ENCODE measurements at regions not wholly inside any gene's neighbourhood (a gene's known extent, or its start where the extent isn't known, plus 50 kb on each side); places are given as distances from the start of the nearest gene placed in this dataset.

- DNase-seq (ENCODE audit: extremely low spot score in 2 of 2) = no peak
- intact Hi-C loops (cut with DNase I) = no loop called here
- Histone ChIP-seq H3K9me3 (no peaks in the 10 kb centered on the region), H3K4me3 (no peak overlapping the region), H3K36me3 (no peaks in the 10 kb centered on the region), H3K27me3 (no peaks in the 10 kb centered on the region), H3K4me1 (no peaks in the 10 kb centered on the region), H3K27ac (no peak overlapping the region)
- TF ChIP-seq POLR2A (IDR thresholded peaks at IDR 0.05) (no peak), POLR2AphosphoS5 (IDR thresholded peaks at IDR 0.05; ENCODE audit: insufficient read depth in 1 of 2, low read depth in 1 of 2) (no peak), CTCF (IDR thresholded peaks at IDR 0.05) (no peak)
Observed at GRCh38 chr11:134522782-134523570, 110.9 kb upstream of the B3GAT1 start.

GRCh38 chr11:134521452-134522289 is 109.6 kb upstream of the B3GAT1 start:
- Histone ChIP-seq H3K9me3 (no peaks in the 10 kb centered on the region), H3K27ac (no peak overlapping the region), H3K27me3 (no peaks in the 10 kb centered on the region), H3K36me3 (no peaks in the 10 kb centered on the region), H3K4me3 (no peak overlapping the region), H3K4me1 (no peaks in the 10 kb centered on the region)
- TF ChIP-seq POLR2AphosphoS5 (IDR thresholded peaks at IDR 0.05; ENCODE audit: insufficient read depth in 1 of 2, low read depth in 1 of 2) (no peak), CTCF (IDR thresholded peaks at IDR 0.05) (no peak), POLR2A (IDR thresholded peaks at IDR 0.05) (no peak)
- intact Hi-C loops (cut with DNase I) = no loop called here
- no peak for DNase-seq (ENCODE audit: extremely low spot score in 2 of 2)

GRCh38 chr11:134521001-134521400 is 109.0 kb upstream of the B3GAT1 start:
- Histone ChIP-seq H3K36me3 (no peaks in the 10 kb centered on the region), H3K4me1 (no peaks in the 10 kb centered on the region), H3K27ac (no peak overlapping the region), H3K4me3 (no peak overlapping the region), H3K27me3 (no peaks in the 10 kb centered on the region), H3K9me3 (no peaks in the 10 kb centered on the region)
- no peak for DNase-seq (ENCODE audit: extremely low spot score in 2 of 2)
- intact Hi-C loops (cut with DNase I) = no loop called here
- TF ChIP-seq POLR2A (IDR thresholded peaks at IDR 0.05) = no peak
- no peak for TF ChIP-seq CTCF (IDR thresholded peaks at IDR 0.05)
- TF ChIP-seq POLR2AphosphoS5 (IDR thresholded peaks at IDR 0.05; ENCODE audit: insufficient read depth in 1 of 2, low read depth in 1 of 2) = no peak

- Histone ChIP-seq H3K36me3 (no peaks in the 10 kb centered on the region), H3K4me3 (no peak overlapping the region), H3K4me1 (no peaks in the 10 kb centered on the region), H3K27ac (no peak overlapping the region), H3K9me3 (no peaks in the 10 kb centered on the region), H3K27me3 (no peaks in the 10 kb centered on the region)
- TF ChIP-seq POLR2A (IDR thresholded peaks at IDR 0.05) (no peak), CTCF (IDR thresholded peaks at IDR 0.05) (no peak), POLR2AphosphoS5 (IDR thresholded peaks at IDR 0.05; ENCODE audit: insufficient read depth in 1 of 2, low read depth in 1 of 2) (no peak)
- no peak for DNase-seq (ENCODE audit: extremely low spot score in 2 of 2)
- intact Hi-C loops (cut with DNase I) = no loop called here
Observed at GRCh38 chr11:134519788-134520187, 107.7 kb upstream of the B3GAT1 start.

- intact Hi-C loops (cut with DNase I) = no loop called here
- no peak overlapping the region for H3K4me3 ChIP-seq
Observed at GRCh38 chr11:134519390-134519750, 107.3 kb upstream of the B3GAT1 start.

More at GRCh38 chr11:134519390-134519750, 107.3 kb upstream of the B3GAT1 start:
- no peak overlapping the region for H3K27ac ChIP-seq
- DNase-seq (ENCODE audit: extremely low spot score in 2 of 2) = no peak
- TF ChIP-seq POLR2A (IDR thresholded peaks at IDR 0.05) = no peak
- no peak for TF ChIP-seq POLR2AphosphoS5 (IDR thresholded peaks at IDR 0.05; ENCODE audit: insufficient read depth in 1 of 2, low read depth in 1 of 2)
- no peak for TF ChIP-seq CTCF (IDR thresholded peaks at IDR 0.05)
- no peaks in the 10 kb centered on the region for H3K36me3 ChIP-seq
- H3K4me1 ChIP-seq = no peaks in the 10 kb centered on the region
- no peaks in the 10 kb centered on the region for H3K27me3 ChIP-seq
- H3K9me3 ChIP-seq = no peaks in the 10 kb centered on the region
